Activated CD4-positive, alpha-beta T cell treated with anti-CD3 and anti-CD28 coated beads, Interleukin-2, amount 50 U/mL, for 48 hours (primary cell): ENCODE measurements at regions not wholly inside any gene's neighbourhood (a gene's known extent, or its start where the extent isn't known, plus 50 kb on each side); places are given as distances from the start of the nearest gene placed in this dataset.
"Not testable (repeated sequence)": the region's sequence is repeated elsewhere in the genome, so short reads cannot be mapped to it uniquely, and the experiment has no call there.

Experiments used
- DNase-seq, 2 experiments: peaks; one replicate each; pipeline ENCODE4 v3.0.0-alpha.2; 2020

DNA sequence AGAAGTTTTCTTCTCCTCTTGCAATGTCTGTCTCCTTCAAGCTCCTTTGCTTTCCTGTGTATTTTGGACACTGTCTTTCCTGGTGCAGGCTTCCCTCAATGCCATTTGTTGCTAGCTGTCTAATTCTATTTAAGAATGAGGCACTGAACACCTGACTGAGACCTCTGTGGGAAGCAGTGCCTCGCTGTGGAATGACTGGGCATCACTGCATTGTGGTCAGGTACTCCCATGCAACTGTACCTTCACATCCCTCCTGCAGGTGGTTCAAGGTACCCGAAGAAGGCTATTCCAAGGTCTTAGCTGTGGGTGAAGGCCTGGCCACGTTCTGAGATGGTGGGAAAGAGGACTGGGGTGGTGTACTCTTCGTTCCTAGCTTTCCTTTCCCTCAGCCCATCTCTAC is 152.8 kb upstream of the CTAGE1 start:
- DNase-seq: no peak

DNA sequence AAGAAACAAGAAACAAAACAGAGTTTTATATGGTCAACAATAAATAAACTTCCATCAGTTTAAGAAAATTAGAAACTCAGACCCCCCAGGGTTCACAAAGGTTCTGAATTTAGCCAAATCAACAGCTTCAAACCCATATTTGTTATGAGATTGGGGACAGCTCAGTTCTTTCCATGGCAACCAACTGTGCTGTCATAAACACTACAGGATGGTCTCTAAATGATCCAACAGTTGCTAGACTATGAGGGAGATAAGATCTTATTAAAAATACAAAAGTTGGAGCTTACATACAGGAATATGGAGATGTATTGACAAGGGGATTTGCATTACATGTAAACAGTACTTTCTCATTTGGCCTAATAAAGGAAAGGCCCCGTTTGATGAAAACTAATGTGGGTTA is 154.6 kb upstream of the CTAGE1 start:
- no peak for DNase-seq

DNA sequence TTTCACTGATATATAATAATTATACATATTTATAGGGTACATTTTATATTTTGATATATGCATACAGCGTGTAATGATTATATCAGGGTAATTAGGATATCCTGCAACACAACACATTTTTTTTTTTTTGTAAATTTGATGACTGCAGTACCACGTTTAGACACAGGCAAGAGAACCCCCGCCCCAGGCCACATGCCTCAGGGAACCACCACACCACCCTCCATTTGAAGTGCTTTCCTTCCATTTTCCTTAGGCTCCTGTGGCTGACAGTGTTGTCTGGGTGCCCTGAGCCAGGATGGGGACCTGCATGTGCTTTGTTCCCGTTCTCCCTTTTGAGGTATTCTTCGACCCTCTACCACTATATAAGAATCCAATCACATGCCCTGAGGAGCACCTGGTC is 161.6 kb upstream of the CTAGE1 start:
- no peak for DNase-seq

DNA sequence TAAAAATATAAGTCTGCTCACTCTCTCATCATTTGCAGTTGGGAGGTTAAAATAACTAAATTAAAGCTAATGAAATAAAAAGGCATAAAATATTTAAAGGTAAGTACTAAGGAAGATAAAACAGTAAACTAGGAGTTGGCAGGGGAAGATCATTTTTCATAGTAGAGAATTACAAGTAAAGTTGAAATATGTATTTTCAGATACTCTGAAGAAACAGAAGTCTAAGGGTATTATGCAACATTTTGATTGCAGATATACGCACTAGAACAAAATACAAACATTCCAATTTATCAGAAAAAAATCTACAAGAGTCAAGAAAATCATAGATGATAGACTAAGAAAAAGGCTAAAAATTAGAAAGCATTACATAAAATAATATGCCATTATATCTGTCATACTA is 167.6 kb upstream of the CTAGE1 start:
- DNase-seq: no peak

DNA sequence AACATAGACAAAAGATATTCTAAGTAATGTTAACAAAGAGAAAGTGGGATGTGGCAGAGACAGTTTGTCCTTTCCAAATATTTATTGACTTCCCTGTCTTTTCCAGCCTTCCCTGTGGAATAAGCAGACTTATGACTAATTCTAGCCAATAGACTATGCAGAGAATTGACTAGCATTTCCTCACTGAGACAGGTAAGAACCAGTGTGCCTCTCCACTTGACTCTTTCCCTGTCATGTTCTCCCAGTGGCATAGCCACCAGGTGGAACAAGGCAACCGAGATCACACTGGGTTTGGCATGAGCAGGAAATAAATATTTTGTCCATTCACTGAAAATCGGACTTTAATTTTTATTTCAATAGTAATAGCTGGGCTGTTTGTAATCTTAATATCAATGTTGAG is 168.1 kb upstream of the CTAGE1 start:
- DNase-seq: no peak

DNA sequence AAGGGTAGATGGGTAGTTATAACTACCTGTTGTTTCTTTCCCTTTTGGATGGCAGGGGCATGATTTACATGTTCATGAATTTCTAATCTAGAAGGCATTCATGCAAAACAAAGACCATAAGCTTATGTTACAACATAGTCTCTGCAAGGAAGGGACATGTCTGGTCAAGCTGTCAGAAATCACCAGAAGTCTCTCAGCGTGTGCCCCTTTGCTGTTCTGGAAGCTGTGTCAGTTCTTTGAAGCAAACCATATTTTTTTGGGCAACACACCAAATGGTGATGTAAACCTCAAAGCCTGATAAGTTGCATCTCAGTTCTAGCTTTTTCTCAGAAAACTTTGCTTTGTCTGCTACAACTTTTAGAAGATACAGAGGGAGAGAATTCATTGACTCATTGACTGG is 173.5 kb upstream of the CTAGE1 start:
- no peak for DNase-seq

GRCh38 chr18:22594155-22594690 is 176.5 kb upstream of the CTAGE1 start:
- no peak for DNase-seq

DNA sequence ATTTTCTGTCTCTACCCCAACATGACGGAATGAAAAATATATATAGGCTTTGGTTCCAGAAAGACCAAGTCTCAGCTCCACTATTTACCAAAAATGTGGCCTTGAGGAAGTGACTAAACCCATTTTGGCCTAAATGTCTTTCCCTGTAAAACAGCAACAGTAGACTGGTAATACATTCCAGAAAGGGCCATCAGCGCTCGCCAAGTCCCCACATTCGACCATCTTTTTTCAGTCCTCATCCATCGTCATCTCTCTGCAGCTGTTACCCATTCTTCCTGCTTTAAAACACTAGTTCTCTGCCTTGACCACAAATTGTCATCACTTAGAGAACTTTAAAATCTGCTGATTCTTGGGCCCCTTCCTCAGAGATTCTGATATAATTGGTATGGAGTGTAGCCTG is 183.8 kb upstream of the CTAGE1 start:
- no peak for DNase-seq

- not testable (repeated sequence) for DNase-seq
Measured at GRCh38 chr18:22602456-22602855, 184.7 kb upstream of the CTAGE1 start.

- no peak for DNase-seq
Measured at GRCh38 chr18:22603902-22604301, 186.2 kb upstream of the CTAGE1 start.

DNA sequence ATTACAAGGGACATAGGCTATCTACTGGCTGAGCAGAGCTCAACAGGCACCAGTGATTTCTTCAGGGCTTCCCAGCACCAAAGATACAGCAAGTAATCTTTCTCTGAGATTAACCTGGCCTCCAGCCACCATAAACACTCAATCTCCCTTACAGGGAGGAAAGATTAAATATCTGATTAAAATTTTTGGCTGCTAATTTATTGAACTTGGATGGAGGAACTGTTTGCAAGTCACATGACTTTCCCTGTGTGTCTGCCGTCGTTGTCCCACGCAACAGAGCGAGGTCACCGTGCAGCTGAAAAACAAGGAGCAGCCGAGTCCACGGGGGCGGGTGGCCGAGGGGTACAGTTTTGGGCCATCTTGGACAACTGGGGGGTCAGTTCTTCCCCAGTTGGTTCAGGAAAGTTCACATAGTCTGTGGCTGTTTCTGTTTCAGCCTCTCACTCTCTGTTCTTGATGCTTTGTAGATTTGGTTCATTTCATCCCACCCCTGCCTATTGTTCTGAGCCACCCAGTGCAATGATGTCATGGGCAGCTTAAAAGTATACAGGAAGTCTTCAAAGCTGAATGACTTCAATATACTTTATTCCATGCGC is 186.8 kb upstream of the CTAGE1 start:
- no peak for DNase-seq

DNA sequence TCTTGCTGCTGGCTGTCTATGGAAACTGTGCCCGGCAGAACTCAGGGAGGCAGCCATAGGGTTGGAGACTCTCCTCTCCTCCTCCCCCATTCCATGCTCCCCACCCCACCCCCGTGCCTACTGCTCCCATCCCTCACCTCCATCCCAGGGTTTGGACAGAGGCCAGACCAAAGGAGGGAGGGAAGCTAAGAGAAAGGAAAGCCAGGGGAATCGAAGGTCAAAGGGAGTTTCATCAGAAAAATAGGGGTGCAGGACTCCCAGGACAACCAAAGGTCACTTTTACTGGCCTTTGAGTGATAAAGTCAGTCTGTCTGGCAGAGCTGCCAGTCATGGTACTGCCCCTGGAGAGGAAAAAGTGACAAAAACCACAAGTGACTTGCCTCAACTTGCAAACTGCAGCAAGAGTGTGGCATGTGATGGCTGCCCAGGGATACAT is 187.3 kb upstream of the CTAGE1 start:
- no peak for DNase-seq

GRCh38 chr18:22605736-22606135 is 188.0 kb upstream of the CTAGE1 start:
- DNase-seq: no peak

- DNase-seq: no peak
Measured at GRCh38 chr18:22606563-22607283, 189.0 kb upstream of the CTAGE1 start.

DNA sequence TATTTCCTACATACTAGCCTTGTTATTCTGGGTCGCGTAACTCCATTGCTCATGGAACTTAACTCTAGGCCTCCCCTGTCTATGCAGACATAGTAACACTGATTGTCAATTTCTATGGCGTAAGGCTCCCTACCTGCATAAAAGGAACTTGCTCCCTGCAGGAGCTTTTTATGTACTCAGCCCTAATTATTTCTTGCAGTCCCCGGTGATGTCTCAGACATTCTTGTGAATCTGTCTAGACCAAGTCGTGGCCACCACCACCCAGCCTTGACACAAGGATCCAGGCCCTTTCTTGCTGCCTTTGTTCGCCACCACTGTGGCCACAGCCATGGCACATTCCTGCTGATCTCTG is 189.5 kb upstream of the CTAGE1 start:
- DNase-seq: no peak

- DNase-seq: no peak
Measured at GRCh38 chr18:22608847-22609246, 191.1 kb upstream of the CTAGE1 start.

DNA sequence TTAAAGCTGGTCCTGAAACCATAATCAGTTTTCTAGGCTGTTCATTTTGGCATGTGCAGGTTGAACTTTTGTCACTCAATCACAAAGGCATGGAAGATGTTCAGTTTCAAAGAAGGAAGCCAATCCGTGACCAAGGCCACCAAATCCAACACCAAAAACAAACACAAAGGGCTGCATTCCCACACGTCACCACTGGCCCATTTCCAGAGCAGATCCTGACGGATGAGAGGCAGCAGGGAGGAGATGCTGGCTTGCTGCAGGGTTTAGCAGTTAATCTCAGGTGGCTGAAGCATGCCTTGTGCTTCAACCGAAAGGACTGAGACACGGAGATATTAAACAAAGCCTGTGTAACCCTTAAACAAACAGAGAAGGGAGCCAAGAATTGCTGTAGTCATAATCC is 191.9 kb upstream of the CTAGE1 start:
- DNase-seq: no peak

DNA sequence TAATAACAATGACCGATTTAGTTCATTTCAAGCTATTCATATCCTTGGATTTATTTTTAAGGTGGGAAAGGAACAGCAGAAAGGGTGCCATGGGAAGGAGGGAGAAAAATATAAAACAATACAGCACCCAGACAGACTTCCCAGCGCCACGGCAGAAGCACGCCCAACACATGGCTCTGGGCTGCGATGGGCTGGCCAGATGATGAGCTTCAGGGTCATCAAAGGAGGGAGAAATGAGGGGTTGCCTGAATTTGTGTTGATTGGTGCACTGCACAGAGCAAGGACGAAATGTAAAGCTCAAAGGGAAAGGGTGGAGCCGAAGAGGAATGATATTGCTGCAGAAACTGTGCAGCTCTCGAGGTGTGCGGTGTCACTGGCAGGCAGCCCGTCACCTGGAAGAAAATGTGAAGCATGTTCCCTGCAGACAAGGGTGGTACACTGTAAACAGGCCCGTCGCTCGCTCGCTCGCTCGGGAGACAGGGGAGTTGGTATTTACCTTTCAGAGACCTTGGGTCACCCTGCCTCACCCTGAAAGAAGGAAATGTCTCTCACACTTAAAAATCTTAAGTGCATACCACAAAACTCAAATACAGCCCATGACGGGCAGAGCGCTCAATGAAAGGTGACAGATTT is 195.5 kb upstream of the CTAGE1 start:
- no peak for DNase-seq

DNA sequence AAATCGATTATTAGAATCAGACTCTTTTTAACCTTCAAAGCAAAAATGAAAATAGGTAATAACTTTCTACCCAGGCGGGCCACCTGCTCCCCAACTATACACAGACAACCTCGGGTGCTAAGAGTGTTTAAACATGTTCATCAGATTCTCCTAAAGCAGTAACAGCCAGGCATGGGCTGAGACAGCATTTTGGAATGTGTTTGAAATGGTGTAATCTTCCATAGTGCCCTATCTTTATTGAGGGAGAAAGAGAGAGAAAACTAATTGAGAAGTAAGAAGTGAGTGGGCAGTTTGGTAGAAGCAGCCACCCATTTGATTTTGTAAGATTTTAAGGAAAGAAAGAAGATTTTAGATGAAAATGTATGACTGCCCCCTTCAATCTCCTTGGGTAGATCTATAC is 196.1 kb upstream of the CTAGE1 start:
- no peak for DNase-seq

DNA sequence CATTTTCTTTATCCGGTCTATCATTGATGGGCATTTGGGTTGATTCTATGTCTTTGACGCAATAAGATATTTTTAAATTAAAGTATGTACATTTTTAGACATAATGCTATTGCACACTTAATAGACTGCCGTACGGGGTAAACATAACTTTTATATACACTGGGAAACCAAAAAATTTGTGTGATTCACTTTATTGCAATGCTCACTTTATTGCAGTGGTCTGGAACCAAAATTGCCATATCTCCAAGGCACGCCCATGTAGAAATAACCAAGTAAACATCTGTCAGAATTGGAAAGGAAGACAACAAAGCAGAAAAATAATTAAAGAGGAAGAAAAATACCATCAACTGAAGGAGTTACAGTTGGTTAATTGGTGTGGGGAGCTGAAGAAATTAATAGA is 205.8 kb upstream of the CTAGE1 start:
- DNase-seq: no peak

- DNase-seq: no peak
Measured at GRCh38 chr18:22624176-22624575, 206.5 kb upstream of the CTAGE1 start.

- DNase-seq: no peak
Measured at GRCh38 chr18:22625406-22625805, 207.7 kb upstream of the CTAGE1 start.

GRCh38 chr18:22626771-22627170 is 209.1 kb upstream of the CTAGE1 start:
- DNase-seq: no peak

- DNase-seq: no peak
Measured at GRCh38 chr18:22627506-22627905, 209.8 kb upstream of the CTAGE1 start.
